Inflammatory macrophage treated with lipopolysaccharide for 4 hours (primary cell): ENCODE measurements at regions not wholly inside any gene's neighbourhood (a gene's known extent, or its start where the extent isn't known, plus 50 kb on each side); places are given as distances from the start of the nearest gene placed in this dataset.
A peak's percentile ranks its signal among the peaks of the same experiment; 100 is the strongest.
"Not testable (repeated sequence)": the region's sequence is repeated elsewhere in the genome, so short reads cannot be mapped to it uniquely, and the experiment has no call there.

Source experiments
- DNase-seq: peaks from one replicate; pipeline ENCODE4 v3.0.0-alpha.2; 2020

DNA sequence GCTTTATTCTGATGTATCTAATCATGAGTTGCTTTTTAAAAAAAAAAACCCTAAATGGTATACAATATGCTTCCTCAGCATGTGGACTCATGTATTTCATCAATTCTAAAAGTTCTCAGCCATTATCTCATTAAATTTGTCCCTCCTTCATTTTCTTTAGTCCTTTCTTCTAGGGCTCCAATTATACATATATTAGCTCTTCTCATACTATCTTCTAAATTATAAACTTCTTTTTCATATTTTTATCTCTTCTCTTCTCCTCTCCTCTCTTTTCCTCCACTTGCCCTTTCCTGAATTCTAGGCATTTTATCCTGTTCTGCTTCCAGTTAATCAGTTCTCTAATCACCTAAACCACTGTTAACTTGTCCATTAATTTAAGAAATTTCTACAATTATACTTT lies 55.0 kb upstream of the IL33 start:
- DNase-seq: no peak

DNA sequence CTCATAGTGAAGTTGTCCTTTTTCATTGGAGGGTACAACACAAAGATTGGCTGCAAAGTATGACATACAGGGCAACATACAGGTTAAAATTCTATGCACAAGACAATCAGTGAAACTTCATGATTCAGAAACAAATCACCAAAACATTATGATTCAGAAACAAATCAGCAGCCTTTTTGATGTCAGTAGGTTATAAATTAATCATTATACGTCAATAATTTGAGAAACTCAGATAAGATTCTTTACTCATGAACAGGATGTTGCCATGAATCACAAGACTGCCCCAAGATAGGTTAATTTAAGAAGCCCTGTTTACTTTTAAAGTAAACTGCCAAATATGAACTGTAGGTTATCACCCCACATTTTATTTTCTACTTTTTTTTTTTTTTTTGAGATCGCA lies 62.2 kb upstream of the IL33 start:
- no peak for DNase-seq

DNA sequence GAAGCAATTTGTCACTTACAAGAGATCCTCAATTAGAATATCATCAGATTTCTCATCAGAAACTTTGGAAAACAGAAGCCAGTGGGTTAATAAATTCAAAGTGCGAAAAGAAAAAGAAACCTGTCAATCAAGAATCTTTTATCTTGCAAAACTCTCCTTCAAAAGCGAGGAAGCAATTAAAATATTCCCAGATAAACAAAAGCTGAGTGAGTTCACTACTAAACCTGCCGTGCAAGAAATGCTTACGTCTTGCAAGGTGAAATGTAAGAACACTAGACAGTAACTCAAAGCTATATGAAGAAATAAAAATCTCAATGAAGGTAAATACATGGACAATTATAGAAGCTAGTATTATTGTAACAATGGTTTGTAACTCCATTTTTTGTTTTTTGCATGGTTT lies 62.8 kb upstream of the IL33 start:
- DNase-seq: no peak

DNA sequence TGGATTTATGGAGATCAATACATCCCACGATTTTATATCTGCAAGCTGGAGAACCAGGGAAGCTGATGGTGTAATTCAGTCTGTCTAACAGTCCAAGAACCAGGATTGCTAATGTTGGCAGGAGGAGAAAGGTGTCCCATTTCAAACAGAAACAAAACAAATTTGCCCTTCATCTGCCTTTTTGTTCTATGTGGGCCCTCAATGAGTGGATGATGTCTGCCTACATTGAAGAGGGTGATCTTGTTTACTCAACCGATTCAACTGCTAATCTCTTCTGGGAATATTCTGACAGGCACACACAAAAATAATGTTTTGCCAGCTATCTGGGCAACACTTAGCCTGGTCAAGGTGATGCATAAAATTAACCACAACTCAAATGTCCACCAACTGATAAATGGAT lies 65.1 kb upstream of the IL33 start:
- DNase-seq: no peak

DNA sequence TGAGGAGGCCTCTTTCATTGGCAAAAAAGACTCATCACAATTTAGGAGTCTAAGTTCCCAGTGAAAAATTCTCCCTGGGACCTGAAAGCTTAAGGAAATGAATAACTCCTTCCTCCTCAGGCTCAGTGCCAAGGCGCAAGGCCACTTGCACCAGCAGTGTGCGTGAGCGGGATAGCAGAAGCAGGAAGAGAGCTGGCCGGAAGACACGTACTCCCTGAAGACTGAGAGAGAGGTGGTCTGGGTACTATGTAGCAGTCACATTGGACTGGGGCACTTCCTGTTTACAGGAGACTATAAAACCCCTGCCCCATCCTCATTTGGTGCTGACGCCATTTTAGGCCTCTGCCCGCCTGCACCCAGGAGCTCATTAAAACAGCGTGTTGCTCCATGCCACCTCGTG lies 66.3 kb upstream of the IL33 start:
- no peak for DNase-seq

DNA sequence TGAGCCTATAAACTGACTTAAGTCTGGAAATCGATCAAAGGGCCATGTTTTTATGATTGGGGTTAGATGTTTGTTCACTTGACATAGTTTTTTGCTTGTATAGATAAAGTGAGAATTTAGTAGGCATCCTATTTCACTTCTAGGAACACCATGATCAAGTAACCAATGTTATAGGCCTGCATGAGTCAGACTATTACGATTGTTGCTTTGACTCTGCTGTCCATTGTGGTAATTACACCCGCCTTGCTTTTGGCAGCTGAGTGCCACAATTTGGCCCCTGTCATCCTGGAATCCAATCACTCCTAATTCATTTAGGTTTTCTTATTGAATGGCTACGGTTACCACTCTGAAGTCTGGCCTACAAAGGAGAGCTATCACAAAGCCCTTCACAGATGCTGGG lies 67.8 kb upstream of the IL33 start:
- DNase-seq: no peak

DNA sequence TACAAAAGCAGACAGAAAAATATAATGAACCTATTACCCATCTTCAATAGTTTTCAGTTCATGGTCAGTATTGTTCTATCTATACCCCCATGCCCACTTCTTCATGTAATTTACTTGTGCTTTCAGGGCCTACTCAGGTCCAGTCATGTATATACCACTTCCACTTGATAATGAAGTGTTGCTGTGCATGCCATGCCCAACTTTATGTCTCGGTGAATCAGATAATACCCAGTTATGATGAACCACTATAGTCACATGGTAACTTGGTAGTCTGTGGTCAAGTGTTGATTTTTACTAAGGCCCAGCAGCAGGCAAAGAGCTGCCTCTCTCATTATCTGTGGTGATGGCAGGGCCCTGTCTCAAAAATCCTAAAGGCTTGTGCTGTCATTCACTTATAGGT lies 70.7 kb upstream of the IL33 start:
- DNase-seq: no peak

DNA sequence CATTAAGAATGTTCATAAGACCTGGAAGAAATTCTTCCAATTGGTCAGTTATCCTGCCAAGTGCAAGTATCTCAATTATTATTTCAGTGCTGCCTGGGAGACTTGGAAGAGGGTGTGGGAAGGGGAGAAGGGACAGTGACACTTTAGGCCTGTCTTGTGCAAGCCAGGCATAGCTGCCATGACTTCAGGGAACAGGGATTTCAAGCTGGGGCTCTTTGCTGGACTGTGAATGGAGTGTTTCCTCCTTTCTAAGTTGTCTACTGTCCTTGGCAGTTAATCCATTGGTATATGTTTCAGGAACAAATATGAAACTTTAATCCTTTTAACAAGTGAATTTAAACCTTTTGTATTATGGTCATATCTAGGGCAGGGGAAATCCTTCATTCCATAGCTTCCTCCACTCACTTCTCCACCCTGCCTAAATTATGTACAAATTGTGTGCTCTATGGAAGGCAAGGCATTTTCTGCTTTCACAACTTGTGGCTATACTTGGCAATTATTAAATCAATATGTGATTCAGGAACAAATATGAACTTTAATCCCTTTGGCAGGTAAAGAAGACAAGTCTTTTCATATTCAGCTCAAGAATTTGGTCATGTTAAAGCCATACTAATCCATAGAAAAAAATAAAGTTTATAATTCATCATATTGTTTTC lies 72.7 kb upstream of the IL33 start:
- DNase-seq: no peak

DNA sequence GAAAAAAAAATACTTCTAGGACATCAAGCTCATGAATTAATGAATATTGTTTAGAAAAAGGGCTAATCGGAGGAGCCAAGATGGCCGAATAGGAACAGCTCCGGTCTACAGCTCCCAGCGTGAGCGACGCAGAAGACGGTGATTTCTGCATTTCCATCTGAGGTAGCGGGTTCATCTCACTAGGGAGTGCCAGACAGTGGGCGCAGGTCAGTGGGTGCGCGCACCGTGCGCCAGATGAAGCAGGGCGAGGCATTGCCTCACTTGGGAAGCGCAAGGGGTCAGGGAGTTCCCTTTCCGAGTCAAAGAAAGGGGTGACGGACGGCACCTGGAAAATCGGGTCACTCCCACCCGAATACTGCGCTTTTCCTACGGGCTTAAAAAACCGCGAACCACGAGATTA lies 79.8 kb upstream of the IL33 start:
- not testable (repeated sequence) for DNase-seq

DNA sequence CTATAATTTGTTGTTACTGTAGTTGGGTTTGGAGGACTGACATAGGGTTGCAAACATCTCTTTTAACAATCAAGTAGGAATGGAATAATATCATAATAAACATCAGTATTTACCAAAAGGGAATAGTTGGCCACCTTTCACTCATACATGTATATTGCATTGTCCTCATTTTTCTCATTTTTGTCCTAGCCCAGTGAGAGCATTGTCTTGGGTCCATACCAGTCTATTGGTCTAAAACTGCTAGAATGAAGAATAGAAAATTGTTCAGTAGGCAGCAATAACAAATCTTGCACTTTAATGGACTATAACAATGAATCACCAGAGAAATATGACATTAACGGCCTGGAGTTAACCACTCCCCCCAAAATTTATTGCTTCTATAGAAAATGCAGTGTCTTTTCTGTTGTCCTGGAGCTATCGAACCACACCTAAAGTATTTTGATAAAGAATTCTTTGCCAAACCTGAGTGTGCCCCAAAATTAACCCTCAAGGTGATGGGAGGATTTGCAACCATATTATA lies 80.9 kb upstream of the IL33 start:
- DNase-seq: no peak

DNA sequence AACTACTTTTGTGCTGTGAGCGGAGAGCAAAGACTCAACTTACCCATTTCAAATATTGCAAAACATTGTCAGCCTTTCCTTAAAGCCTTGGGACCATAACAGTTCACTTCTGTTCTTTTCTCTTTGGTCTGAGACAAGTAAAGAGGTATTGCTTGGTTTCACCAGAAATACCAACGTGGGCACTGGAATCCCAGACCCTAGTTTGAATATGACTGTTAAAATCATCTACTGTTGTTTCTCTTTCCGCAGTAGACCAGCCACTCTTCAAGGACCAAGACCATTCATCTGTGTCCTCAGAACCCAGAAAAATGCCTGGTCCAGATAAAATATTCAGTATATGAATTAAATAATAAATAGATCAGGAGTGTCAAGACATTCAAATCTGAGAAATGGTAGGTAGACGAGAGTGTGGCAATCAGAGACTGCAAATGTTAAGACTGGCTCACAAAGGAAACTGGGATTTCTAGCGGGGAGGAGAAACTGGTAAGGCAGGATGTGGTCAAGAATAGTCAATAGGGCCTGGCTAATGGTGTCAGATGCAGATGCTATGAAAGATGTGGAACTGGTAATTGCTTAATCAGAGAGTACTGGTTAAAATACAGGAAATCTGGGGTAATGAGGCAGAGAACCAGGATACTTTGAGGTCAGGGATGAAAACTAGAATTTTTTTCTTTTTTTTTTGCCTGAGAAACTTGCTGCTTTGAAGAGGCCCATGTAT lies 82.1 kb upstream of the IL33 start:
- DNase-seq: peak; percentile 7

DNA sequence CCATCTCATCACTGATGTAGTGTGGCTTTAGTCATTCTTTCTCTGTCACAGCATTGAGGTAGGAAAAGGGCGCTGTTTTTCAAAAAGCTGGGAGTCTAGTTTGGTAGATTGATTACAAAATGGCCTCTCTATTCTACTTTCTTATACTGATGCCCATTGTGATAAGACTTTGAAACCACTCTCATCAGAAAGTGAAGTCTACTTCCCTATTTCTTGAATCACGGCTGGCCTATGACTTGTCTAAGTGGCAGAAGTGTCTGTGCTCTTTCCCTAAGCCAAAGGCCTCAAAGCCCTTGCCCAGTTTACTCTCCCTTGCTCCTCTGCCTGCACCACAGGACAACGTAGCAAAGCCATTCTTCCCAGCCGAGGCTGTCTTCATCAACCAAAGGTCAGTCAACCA lies 83.0 kb upstream of the IL33 start:
- no peak for DNase-seq

DNA sequence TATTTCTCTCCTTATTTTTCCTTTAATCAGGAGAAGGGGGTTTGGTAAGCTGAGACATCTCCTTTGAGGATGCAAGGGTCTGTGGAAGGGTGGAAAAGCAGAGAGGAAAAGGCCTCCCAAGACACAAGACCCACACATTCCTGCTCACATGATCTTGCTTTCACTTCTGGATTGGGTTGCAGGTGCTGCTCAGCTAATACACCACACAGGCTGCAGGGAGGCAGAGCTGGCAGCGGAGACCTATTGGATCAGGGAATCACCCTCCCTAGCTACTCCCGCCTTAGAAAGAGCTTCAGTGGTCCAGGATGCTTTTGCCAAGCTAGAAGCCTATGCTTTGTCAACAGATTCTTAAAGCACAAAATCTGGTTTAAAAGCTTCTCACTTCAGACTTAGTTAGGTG lies 87.6 kb upstream of the IL33 start:
- no peak for DNase-seq

DNA sequence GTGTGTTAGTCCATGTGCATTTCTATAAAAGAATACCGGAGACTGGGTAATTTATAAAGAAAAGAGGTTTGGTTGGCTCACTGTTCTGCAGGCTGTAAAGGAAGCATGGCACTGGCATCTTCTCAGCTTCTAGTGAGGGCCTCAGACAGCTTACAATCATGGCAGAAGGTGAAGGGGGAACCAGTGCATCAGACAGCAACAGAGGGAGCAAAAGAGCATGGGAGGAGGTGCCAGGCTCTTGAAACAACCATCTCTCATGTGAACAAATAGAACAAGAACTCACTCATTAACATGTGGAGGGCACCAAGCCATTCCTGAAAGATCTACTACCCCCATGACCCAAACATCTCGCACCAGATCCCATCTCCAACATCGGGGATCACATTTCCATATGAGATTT lies 89.2 kb upstream of the IL33 start:
- DNase-seq: no peak

DNA sequence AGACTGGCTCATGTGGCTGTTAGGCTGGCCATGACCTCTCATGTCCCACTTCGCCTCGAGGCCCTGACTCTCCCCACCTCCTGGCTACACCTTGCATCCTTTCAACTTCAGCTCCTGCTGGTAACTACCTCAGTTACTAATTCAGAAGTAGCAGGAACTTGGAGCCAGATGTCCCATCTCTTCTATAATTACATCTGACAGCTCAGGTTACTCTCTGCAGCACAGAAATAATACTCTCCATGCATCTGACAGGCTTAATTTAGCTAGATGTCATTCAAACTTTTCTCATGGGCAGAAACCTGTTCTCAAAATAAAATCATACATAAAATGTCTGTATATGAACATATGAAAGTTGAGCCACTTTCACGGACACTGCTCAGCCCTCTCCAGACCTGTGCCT lies 92.2 kb upstream of the IL33 start:
- DNase-seq: no peak

DNA sequence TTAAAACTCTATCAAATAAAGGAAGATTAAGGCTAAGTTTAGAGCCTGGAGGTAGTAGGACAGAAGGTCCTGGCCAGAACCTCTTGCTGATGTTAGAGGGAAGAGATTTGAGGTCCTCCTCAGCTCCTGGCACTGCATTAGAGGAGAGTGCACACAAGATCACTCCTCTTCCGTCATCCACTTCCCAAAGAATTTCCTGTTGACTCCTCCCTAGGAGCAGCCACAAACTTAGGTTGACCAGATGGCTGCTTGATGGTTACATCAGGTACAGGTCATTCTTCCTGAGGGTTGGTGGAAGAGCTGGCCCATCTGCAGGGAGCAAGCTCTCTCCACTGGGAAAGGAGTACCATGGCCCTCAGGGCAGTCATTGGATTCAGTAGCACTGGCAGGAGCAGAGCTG lies 93.9 kb upstream of the IL33 start:
- no peak for DNase-seq

DNA sequence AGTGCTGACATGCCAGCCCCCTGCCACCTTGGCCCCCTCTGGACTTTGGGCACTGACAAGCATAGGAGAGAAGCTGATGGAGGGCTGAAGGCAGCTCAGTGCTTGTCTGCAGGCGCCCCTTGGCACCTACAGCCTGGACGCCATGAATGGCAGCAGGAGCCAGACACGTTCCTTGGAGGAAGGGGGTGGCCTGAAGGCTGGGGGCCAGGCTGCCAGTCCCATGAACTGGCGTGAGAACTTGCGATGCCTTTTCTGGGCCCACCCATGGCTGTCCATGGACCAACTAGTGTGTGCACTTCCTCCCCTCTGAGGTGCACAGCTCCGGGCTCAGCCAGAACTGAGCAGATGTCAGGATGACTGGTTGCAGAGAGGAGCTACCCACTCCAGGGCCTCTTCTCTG lies 99.0 kb upstream of the RANBP6 start:
- no peak for DNase-seq

DNA sequence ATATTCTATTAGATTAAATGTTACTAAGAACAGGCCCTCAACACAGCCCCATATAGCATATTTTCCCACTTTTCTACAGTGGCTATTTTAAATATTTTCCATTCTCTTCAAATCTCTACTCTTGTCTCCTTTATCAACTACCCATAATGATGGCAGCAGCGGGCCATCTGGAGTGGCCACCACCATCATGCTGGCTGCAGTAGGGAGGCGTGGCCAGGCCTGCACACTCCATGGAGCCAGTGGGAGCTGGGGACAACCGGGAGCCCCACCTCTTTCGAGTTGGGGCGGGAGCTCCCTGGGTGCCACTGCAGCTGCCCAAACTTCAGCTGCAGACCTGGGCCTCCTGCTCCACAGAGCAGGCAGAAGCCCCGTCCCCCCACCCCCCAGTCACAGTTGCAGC lies 98.4 kb upstream of the RANBP6 start:
- no peak for DNase-seq

DNA sequence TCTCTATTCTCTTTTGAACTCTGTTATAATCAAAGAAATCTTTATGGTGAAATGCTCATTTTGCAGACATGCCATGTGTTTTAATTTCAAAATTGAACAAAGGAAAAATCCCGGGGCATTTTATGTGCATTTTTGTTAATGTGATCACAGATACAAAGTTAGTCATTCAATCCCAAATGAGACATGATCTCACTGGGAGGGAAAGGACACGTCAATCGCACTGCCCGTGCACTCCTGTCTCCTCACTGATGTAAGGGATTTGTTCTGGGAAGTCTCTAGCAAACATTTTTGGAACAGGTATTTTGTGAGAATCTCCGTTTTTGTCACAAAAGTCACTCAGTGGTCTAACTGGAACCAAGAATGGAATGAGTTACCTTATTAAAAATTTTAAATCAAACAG lies 97.9 kb upstream of the RANBP6 start:
- DNase-seq: no peak

DNA sequence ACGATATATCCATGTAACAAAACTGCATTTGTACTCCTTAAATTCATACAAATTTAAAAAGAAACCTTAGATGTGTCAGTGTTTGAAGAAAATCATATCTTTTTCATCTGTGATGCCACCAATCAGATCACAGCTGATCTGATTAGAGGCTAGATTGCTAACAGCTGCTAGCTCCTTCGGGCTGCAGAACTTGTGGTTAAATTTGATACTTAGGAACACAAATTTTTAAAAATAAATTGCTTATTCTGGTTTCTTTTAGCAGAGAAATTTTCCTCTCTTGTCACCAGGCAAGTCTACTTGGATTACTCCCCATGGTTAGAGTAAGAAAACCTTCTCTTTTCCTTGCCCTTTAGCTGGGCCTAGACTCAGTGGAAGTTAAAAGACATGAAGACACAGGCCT lies 94.6 kb upstream of the RANBP6 start:
- no peak for DNase-seq

DNA sequence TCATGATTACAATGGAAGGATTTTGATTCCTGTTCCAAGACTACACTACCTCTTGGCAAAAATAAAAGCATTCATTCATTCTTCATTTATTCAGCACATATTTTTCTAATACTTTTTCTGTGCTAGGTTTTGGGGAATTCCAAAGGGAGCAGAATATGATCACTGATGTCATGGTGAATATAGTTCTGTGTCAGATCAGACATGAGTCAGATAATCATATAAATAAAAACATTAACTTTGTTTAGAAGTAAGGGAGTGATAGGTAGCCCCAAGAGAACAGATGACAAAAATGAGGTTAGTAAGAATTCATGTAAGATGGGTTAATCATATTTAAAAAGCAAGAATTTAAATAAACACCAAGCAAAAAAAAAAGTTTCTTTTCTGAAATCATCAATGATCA lies 94.1 kb upstream of the RANBP6 start:
- no peak for DNase-seq

DNA sequence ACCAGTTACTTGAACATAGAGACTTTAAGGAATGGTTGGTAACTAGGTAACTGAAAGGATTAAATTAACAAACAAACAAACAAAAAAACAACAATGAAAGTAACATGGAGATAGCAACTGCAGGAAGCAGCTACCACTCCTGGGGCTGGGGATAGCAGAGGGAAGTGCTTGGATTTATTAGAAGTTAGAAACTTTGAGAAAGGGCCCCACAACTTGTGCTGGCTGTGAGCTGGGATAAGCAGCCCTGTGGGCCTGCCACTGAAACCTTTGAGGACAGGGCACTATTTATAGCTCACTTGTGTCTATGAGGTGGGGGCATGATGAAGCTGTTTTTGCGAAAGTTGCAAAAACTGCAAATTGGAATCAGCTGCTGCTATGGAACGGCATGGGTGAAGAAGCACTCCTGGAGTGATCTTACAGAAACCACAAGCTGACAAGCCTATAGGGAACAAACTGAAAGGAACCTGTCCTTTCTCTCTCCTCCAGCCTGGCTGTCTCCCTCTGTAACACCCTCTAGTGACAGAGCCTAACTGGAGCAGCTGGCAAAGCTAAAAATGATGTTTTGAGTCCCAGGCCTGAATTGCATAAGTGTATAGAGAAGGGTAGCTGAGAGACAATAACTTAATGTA lies 91.4 kb upstream of the RANBP6 start:
- DNase-seq: peak; percentile 32

DNA sequence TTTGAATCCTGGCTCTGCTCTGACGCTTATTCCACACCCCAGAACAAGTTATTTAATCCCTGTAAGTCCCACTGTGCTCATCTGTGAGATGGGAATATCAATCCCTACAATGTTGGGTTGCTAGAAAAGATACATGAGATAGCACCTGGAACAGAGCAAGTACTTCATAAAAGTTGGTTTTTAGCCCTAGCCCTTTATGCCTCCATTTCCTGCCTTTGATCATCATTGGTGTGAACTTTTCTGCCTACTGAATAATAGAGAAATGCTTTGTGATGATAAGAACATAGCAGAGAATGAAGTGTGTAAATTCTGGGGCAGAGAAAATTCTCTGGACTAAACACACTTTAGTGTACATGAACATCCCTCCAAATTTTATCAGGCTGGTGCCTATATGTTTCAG lies 90.3 kb upstream of the RANBP6 start:
- DNase-seq: no peak

DNA sequence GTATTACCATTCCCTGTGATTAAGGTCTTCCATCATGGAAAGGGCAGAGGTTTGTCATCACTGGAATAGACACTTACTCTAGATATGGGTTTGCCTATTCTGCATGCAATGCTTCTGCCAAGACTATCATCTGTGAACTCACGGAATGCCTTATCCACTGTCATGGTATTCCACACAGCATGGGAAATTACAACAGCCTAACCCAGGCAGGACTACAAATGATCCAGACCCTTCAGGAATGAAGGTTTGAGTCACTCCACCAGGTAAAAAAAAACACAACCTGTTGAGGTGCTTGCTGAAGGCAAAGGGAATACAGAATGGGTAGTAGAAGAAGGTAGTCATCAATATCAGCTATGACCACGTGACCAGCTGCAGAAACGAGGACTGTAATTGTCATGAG lies 89.0 kb upstream of the RANBP6 start:
- DNase-seq: not testable (repeated sequence)
